Smooth muscle cell (in vitro differentiated cells): ENCODE measurements at regions not wholly inside any gene's neighbourhood (a gene's known extent, or its start where the extent isn't known, plus 50 kb on each side); places are given as distances from the start of the nearest gene placed in this dataset.

Experiments used
- DNase-seq: peaks from one replicate; lab custom pipeline; 2025; ENCODE audit not compliant: unreplicated experiment; lab: John Stamatoyannopoulos, UW
- H2AFZ ChIP-seq: fragments of 200-600 bp; sonication (generic); 2 replicates; pipeline ENCODE4 v1.6.0; 2016; ENCODE audit warnings: antibody characterized with exemption, low read depth, mild to moderate bottlenecking
- H3F3A ChIP-seq: fragments of 200-600 bp; sonication (generic); 2 replicates; pipeline ENCODE4 v1.6.0; 2017; ENCODE audit warnings: antibody characterized with exemption, low read depth
- H3K27ac ChIP-seq: fragments of 200-600 bp; sonication (generic); 2 replicates; pipeline ENCODE4 v1.5.1; 2016; ENCODE audit warnings: low read depth, mild to moderate bottlenecking
- H3K27me3 ChIP-seq: fragments of 200-600 bp; sonication (generic); 2 replicates; pipeline ENCODE4 v1.6.1; 2016; ENCODE audit warnings: low read depth, mild to moderate bottlenecking
- H3K36me3 ChIP-seq: fragments of 200-600 bp; sonication (generic); 2 replicates; pipeline ENCODE4 v1.5.1; 2016; ENCODE audit warnings: low read depth
- H3K4me1 ChIP-seq: fragments of 200-600 bp; sonication (generic); 2 replicates; pipeline ENCODE4 v1.5.1; 2016; ENCODE audit warnings: low read depth
- H3K4me2 ChIP-seq: fragments of 200-600 bp; sonication (generic); 2 replicates; pipeline ENCODE4 v1.6.0; 2016; ENCODE audit warnings: mild to moderate bottlenecking
- H3K4me3 ChIP-seq: fragments of 200-600 bp; sonication (generic); 2 replicates; pipeline ENCODE4 v1.5.1; 2016; ENCODE audit warnings: mild to moderate bottlenecking
- H3K79me2 ChIP-seq: fragments of 200-600 bp; sonication (generic); 2 replicates; pipeline ENCODE4 v1.6.0; 2016; ENCODE audit warnings: low read depth, mild to moderate bottlenecking
- H3K9ac ChIP-seq: fragments of 200-600 bp; sonication (generic); 2 replicates; pipeline ENCODE4 v1.6.0; 2016; ENCODE audit warnings: low read depth
- H3K9me3 ChIP-seq: fragments of 200-600 bp; sonication (generic); replicated peaks from 2 replicates; pipeline ENCODE4 v1.5.1; 2016; ENCODE audit warnings: low read depth
- H4K20me1 ChIP-seq: fragments of 200-600 bp; sonication (generic); 2 replicates; pipeline ENCODE4 v1.6.0; 2016; ENCODE audit warnings: low read depth
- WGBS: methylation state at CpG from one replicate; pipeline ENCODE4 v1.1.7; 2016; ENCODE audit warnings: low lambda C conversion rate; 5-methylcytosine and 5-hydroxymethylcytosine counted together
- TF ChIP-seq, protein P1 (sequence below): fragments of 200-600 bp; sonication (generic); IDR thresholded peaks from 2 replicates; pipeline ENCODE4 v1.5.1; 2017; ENCODE audit warnings: borderline replicate concordance, mild to moderate bottlenecking, antibody characterized with exemption; ENCODE audit not compliant: insufficient read depth, poor library complexity, severe bottlenecking

DNA sequence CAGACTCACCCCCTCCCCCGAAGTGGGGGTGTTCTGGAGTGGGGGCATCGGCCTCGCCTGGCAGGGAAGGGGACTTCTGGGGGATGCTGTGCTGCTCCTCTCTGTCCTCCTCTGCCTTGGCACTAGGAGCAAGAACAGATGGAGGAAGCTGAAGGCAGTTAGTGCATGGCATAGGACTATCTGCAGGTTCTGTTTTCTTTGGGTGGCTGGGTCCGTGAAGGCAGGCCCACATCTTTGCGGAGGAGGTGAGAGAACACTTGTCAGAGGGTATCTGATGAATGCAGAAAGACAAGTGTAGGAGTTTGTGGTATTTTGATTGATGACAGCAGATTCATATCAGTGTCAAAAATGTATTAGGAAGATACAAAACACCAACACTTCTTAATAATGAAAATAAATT lies 411.4 kb downstream of the TSN start:
- Histone ChIP-seq H3K36me3 (no peaks in the 10 kb centered on the region), H3K4me3 (no peak overlapping the region), H3K9ac (no peak overlapping the region), H4K20me1 (no peaks in the 10 kb centered on the region), H3K79me2 (no peaks in the 10 kb centered on the region), H3K4me2 (no peak overlapping the region), H3K4me1 (no peaks in the 10 kb centered on the region), H3F3A (no peaks in the 10 kb centered on the region), H3K27ac (no peak overlapping the region), H2AFZ (no peak overlapping the region), H3K9me3 (no peaks in the 10 kb centered on the region), H3K27me3 (peaks cover 13% of the 10 kb centered on the region)
- TF ChIP-seq, protein P1, sequence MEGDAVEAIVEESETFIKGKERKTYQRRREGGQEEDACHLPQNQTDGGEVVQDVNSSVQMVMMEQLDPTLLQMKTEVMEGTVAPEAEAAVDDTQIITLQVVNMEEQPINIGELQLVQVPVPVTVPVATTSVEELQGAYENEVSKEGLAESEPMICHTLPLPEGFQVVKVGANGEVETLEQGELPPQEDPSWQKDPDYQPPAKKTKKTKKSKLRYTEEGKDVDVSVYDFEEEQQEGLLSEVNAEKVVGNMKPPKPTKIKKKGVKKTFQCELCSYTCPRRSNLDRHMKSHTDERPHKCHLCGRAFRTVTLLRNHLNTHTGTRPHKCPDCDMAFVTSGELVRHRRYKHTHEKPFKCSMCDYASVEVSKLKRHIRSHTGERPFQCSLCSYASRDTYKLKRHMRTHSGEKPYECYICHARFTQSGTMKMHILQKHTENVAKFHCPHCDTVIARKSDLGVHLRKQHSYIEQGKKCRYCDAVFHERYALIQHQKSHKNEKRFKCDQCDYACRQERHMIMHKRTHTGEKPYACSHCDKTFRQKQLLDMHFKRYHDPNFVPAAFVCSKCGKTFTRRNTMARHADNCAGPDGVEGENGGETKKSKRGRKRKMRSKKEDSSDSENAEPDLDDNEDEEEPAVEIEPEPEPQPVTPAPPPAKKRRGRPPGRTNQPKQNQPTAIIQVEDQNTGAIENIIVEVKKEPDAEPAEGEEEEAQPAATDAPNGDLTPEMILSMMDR = no peak
- no peak for DNase-seq
- WGBS = 78% methylated on average over 5 of the region's 5 CpGs

DNA sequence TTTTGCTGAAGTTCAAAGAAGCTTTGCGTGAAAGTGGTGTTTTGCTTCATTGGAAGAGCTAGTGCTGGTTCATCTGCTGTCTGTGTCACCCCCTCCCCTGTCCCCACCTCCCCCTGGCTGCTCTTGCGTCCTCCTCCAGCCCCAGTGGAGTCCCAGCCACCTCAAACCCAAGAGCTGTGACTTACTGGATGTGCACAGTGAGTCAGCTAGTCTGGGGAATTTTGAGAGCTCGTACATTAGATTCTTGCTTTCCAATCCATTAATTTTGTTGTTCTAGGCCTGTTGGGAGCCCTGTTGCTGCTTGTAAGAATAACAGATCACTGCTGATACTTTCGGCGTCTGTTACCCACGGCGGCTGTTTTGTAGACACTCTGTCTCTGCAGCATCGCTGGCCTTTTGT lies 412.1 kb downstream of the TSN start:
- Histone ChIP-seq H4K20me1 (no peaks in the 10 kb centered on the region), H3K27ac (no peak overlapping the region), H2AFZ (no peak overlapping the region), H3K79me2 (no peaks in the 10 kb centered on the region), H3K4me2 (no peak overlapping the region), H3K4me3 (no peak overlapping the region), H3K36me3 (no peaks in the 10 kb centered on the region), H3F3A (no peaks in the 10 kb centered on the region), H3K27me3 (peaks cover 13% of the 10 kb centered on the region), H3K9ac (no peak overlapping the region), H3K4me1 (no peaks in the 10 kb centered on the region), H3K9me3 (no peaks in the 10 kb centered on the region)
- TF ChIP-seq, protein P1 = no peak
- no peak for DNase-seq
- 70% methylated on average over 8 of the region's 8 CpGs for WGBS

DNA sequence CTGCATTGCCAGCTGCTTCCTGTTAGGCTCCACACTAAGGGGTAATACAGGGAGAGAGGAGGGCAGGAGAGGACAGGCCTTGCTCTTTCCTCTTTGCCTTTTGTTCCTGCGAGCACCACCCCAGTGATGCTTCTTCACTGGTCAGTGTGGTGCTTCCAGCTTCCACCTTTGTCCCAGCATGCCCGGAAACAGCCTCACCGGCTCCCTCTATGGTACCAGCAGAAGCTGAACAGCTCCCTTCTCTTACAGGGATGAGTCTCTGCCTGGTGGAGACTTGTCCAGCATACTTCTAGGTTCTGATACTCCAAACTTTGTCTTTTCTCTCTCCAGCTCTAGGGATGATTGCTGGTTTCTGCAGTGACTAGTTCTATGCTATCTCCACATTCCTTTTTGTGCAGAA lies 413.3 kb downstream of the TSN start:
- no peaks in the 10 kb centered on the region for H3K4me1 ChIP-seq
- no peaks in the 10 kb centered on the region for H3K79me2 ChIP-seq
- no peak overlapping the region for H3K4me3 ChIP-seq
- peaks cover 13% of the 10 kb centered on the region for H3K27me3 ChIP-seq
- no peak overlapping the region for H3K4me2 ChIP-seq
- 65% methylated on average over 3 of the region's 3 CpGs for WGBS
- H3K9ac ChIP-seq = no peak overlapping the region
- no peaks in the 10 kb centered on the region for H4K20me1 ChIP-seq
- no peaks in the 10 kb centered on the region for H3K9me3 ChIP-seq
- H2AFZ ChIP-seq = no peak overlapping the region
- TF ChIP-seq, protein P1 = no peak
- H3K36me3 ChIP-seq = no peaks in the 10 kb centered on the region
- no peak overlapping the region for H3K27ac ChIP-seq
- no peaks in the 10 kb centered on the region for H3F3A ChIP-seq
- no peak for DNase-seq

DNA sequence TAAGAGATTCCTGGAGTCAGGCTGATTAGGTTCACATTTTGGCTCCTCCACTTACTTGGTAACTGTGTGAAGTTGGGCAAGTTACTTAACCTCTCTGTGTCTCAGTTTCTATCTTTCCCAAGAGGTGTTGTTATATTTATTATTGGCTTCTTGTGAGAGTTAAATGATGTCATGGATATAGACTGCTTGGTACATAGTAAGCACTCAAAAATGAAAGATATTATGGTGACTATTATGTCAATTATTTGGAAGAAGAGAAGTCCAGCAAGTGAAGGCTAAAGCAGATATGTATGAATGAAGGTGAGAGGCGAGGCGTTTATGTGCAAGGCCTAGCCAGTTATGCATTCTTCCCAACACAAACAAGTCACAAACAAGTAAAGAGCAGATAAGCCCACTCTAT lies 417.4 kb downstream of the TSN start:
- no peaks in the 10 kb centered on the region for H3F3A ChIP-seq
- 93% methylated on average over 2 of the region's 2 CpGs for WGBS
- no peak overlapping the region for H2AFZ ChIP-seq
- no peaks in the 10 kb centered on the region for H3K27me3 ChIP-seq
- no peak overlapping the region for H3K4me3 ChIP-seq
- no peaks in the 10 kb centered on the region for H3K9me3 ChIP-seq
- TF ChIP-seq, protein P1 = no peak
- no peak overlapping the region for H3K27ac ChIP-seq
- DNase-seq = no peak
- no peak overlapping the region for H3K4me2 ChIP-seq
- H3K79me2 ChIP-seq = no peaks in the 10 kb centered on the region
- no peaks in the 10 kb centered on the region for H4K20me1 ChIP-seq
- H3K36me3 ChIP-seq = no peaks in the 10 kb centered on the region
- H3K4me1 ChIP-seq = no peaks in the 10 kb centered on the region
- H3K9ac ChIP-seq = no peak overlapping the region
